DND-41 (cell line): ENCODE measurements at regions not wholly inside any gene's neighbourhood (a gene's known extent, or its start where the extent isn't known, plus 50 kb on each side); places are given as distances from the start of the nearest gene placed in this dataset.

Source experiments
- EZH2 ChIP-seq: IDR thresholded peaks from 3 replicates; pipeline ENCODE4 v1.6.1; 2012; ENCODE audit warnings: borderline replicate concordance, low read depth, mild to moderate bottlenecking, moderate library complexity, low read length, inconsistent platforms; ENCODE audit not compliant: severe bottlenecking
- TF ChIP-seq, protein P1 (sequence below): IDR thresholded peaks from 2 replicates; pipeline ENCODE4 v1.5.1; 2012; ENCODE audit warnings: borderline replicate concordance, low read length, moderate library complexity, mild to moderate bottlenecking; ENCODE audit not compliant: poor library complexity, severe bottlenecking; ENCODE audit errors: extremely low read depth

DNA sequence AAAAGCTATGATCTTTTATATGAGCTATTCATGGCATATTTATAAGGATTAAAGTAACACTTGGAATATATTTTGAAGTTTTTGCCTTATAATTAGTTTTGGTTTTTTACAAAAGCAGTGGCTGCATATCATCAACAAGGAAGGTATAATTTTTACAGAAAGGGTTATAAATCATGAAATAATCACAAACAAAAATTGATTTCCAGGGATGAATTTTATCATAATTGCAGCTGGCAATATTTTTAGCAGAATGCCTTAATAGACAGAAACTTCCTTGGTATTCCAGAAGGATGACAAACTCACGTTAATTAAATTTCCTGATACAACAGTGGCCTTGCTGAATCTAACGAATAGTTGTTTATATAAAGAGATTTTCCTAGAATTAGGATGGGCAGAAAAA is 260.5 kb upstream of the SLC39A10 start:
- TF ChIP-seq, protein P1, sequence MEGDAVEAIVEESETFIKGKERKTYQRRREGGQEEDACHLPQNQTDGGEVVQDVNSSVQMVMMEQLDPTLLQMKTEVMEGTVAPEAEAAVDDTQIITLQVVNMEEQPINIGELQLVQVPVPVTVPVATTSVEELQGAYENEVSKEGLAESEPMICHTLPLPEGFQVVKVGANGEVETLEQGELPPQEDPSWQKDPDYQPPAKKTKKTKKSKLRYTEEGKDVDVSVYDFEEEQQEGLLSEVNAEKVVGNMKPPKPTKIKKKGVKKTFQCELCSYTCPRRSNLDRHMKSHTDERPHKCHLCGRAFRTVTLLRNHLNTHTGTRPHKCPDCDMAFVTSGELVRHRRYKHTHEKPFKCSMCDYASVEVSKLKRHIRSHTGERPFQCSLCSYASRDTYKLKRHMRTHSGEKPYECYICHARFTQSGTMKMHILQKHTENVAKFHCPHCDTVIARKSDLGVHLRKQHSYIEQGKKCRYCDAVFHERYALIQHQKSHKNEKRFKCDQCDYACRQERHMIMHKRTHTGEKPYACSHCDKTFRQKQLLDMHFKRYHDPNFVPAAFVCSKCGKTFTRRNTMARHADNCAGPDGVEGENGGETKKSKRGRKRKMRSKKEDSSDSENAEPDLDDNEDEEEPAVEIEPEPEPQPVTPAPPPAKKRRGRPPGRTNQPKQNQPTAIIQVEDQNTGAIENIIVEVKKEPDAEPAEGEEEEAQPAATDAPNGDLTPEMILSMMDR = no peak
- TF ChIP-seq EZH2 = no peak
